ENCODE measurements at regions not wholly inside any gene's neighbourhood (a gene's known extent, or its start where the extent isn't known, plus 50 kb on each side); places are given as distances from the start of the nearest gene placed in this dataset.

DNA sequence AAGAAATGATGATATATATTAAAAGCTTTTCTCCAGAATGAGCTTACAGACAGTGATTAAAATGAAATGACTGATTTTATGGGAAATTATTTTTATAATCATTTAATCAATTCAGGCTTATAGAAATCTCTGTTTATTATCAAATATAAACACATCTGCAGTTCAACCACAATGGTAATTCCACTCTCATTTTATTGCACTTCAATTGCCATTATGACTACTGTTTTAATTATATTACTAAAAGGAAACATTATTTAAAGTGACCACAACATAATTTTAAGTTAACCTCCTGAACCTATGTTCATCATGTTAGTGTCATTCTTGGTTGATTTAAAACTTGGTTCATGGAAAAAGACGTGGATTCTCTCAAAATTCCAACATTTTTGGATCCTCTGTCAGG, 536.3 kb downstream of the SLC6A15 start:
- no peak overlapping the region for H3K4me3 ChIP-seq
- no peak for ATAC-seq
- no peak for DNase-seq
- no peaks in the 10 kb centered on the region for H3K9me3 ChIP-seq
- no peaks in the 10 kb centered on the region for H3K36me3 ChIP-seq (ENCODE audit: low read depth)
- H3K4me1 ChIP-seq (ENCODE audit: low read depth) = no peaks in the 10 kb centered on the region
- TF ChIP-seq, protein P1, sequence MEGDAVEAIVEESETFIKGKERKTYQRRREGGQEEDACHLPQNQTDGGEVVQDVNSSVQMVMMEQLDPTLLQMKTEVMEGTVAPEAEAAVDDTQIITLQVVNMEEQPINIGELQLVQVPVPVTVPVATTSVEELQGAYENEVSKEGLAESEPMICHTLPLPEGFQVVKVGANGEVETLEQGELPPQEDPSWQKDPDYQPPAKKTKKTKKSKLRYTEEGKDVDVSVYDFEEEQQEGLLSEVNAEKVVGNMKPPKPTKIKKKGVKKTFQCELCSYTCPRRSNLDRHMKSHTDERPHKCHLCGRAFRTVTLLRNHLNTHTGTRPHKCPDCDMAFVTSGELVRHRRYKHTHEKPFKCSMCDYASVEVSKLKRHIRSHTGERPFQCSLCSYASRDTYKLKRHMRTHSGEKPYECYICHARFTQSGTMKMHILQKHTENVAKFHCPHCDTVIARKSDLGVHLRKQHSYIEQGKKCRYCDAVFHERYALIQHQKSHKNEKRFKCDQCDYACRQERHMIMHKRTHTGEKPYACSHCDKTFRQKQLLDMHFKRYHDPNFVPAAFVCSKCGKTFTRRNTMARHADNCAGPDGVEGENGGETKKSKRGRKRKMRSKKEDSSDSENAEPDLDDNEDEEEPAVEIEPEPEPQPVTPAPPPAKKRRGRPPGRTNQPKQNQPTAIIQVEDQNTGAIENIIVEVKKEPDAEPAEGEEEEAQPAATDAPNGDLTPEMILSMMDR (IDR thresholded peaks at IDR 0.05) = no peak
- intact Hi-C loops (cut with DNase I, micrococcal nuclease) = no loop called here

DNA sequence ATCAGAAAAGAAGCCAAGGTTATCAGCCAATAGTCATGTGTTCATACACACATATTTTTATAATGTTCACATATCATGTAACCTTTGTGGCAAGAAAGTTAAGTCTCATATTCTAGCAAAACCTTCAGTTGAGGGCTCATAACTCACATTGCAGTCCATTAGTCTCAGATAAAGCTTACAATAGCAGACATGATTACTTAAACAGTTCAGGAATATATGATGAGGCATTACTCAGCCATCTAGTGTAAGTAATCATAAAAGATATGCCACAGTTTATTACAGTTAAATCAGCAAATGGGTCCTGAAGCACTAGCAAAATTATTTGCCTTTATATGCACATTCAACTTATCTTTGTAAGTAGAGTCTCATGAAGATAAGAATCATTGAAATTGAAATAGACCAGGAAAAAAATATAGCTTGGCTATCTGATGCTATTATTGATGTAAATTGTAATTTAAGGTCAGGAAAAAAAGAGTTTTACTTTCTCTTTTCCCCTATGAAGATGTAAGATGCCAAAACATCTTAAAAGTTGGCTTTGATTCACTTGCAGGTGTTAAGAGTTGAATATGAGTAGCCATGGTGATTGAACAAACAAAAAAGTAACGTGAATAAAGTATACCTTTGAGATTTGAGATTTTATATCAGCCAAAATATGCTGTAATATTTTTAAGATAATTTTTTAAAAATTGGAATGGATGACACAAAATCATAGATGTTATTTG, 537.0 kb downstream of the SLC6A15 start:
- no peaks in the 10 kb centered on the region for H3K36me3 ChIP-seq (ENCODE audit: low read depth)
- TF ChIP-seq, protein P1 (IDR thresholded peaks at IDR 0.05) = no peak
- no peaks in the 10 kb centered on the region for H3K9me3 ChIP-seq
- no peaks in the 10 kb centered on the region for H3K4me1 ChIP-seq (ENCODE audit: low read depth)
- intact Hi-C loops (cut with DNase I, micrococcal nuclease) = no loop called here
- DNase-seq = no peak
- ATAC-seq = no peak
- H3K4me3 ChIP-seq = no peak overlapping the region

DNA sequence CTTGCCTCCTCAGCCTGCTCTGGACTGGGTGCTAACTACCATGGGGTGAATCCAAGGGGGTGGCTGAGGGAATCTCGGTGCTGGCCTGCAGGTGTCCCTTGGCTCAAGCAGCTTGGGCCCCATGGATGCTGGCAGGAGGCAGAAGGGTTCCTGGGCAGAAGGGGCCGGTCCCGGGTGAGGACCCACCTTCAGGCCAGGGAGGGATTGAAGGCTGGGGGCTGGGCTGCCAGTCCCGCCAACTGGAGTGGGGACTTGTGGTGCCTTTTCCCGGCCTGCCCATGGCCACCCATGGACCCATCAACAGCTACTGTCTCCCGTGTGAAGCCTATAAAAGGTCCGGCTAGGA, 550.1 kb downstream of the SLC6A15 start:
- ATAC-seq (no peak), DNase-seq (peak in 1 of 3 donors; percentile 36)
- intact Hi-C loops (cut with DNase I, micrococcal nuclease) = no loop called here
- no peak overlapping the region for H3K4me3 ChIP-seq
- H3K4me1 ChIP-seq (ENCODE audit: low read depth) = no peaks in the 10 kb centered on the region
- H3K9me3 ChIP-seq = no peaks in the 10 kb centered on the region
- no peaks in the 10 kb centered on the region for H3K36me3 ChIP-seq (ENCODE audit: low read depth)
- TF ChIP-seq, protein P1 (IDR thresholded peaks at IDR 0.05) = no peak

DNA sequence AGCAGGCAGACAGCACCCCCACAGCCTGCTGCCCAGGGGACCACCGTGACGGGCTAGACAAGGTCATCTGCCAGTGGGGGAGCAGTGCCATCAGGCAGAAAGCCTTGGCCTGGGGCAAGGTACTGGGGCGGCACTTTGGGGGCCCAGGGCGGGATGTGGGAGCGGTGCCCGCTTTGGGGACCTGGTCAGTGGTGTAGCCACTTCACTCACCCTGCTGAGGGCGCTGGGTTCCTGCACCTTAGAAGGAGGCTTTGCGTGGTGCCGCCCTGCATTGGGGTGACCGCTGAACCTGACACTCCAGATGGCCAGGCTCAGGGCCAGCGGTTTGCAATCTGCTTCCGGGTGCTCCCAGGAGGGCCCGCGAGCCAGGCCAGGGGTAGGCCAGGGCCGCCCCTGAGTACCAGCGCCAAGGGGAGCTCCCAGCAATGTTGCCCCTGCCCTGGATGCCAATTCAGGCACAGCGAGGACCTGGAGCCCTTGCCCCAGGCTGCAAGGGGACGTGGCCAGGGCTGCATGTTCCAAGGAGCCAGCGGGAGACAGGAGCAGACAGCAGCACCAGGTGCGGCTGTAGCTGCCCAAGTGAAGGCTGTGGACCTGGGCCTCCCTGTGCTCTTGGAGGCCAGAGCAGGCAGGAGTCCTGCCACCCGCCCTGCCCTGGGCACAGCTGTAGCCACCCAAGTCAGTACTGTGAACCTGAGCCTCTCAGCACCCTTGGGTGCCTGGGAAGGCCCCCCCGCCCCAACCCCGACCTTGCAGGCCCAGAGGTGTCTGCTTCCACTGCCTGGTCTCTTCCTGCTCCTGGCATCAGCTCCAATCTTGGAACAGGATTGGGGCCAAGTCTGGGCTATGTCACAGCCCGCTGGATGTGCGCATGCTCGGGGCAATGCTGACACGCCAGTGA, 550.7 kb downstream of the SLC6A15 start:
- intact Hi-C loops (cut with DNase I, micrococcal nuclease) = no loop called here
- Histone ChIP-seq H3K9me3 (no peaks in the 10 kb centered on the region), H3K36me3 (ENCODE audit: low read depth) (no peaks in the 10 kb centered on the region), H3K4me3 (no peak overlapping the region), H3K4me1 (ENCODE audit: low read depth) (no peaks in the 10 kb centered on the region)
- ATAC-seq (peak; percentile 9), DNase-seq (peak in 1 of 3 donors; percentile 43)
- TF ChIP-seq, protein P1 (IDR thresholded peaks at IDR 0.05) = no peak

DNA sequence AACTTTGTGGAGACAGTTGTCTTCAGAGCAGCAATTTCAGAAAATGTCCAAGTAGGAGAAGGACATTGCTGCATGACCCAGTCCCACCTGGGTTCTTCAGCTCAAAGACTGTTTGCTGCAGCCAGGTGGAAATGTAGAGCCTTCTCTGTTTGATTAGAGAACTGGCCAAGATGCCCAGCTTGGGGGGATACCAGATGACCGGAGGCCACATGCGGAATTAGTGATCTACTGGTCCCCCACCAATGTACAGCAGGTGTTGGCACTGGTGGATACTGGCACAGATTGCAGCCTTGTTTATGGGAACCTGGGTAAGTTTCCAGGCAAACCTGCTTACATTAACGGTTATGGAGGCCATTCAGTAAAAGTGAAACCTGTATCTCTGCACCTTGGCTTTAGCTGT, 555.3 kb downstream of the SLC6A15 start:
- Histone ChIP-seq H3K4me1 (ENCODE audit: low read depth) (no peaks in the 10 kb centered on the region), H3K4me3 (no peak overlapping the region), H3K36me3 (ENCODE audit: low read depth) (no peaks in the 10 kb centered on the region), H3K9me3 (no peaks in the 10 kb centered on the region)
- intact Hi-C loops (cut with DNase I, micrococcal nuclease) = no loop called here
- TF ChIP-seq, protein P1 (IDR thresholded peaks at IDR 0.05) = no peak
- ATAC-seq = no peak
- no peak for DNase-seq

All from mucosa of descending colon (tissue), 3 donors.